DOHH2 (cell line): ENCODE measurements at regions not wholly inside any gene's neighbourhood (a gene's known extent, or its start where the extent isn't known, plus 50 kb on each side); places are given as distances from the start of the nearest gene placed in this dataset.

Experiments
- CTCF ChIP-seq: fragments of 200-600 bp; sonication (generic); IDR thresholded peaks from one replicate; pipeline ENCODE4 v1.5.1; 2014; ENCODE audit warnings: antibody characterized with exemption, mild to moderate bottlenecking, low read depth, low read length; ENCODE audit not compliant: poor library complexity, severe bottlenecking
- EZH2phosphoT487 ChIP-seq: fragments of 200-600 bp; sonication (generic); IDR thresholded peaks from 2 replicates; pipeline ENCODE4 v1.6.1; 2017; ENCODE audit warnings: borderline replicate concordance, mild to moderate bottlenecking, antibody characterized with exemption, low read length, moderate library complexity, mixed read lengths

GRCh38 chrX:53859890-53860289 lies 173.4 kb upstream of the HUWE1 start:
- TF ChIP-seq CTCF (no peak), EZH2phosphoT487 (no peak)
